Kidney (tissue), 13 donors: ENCODE measurements at regions not wholly inside any gene's neighbourhood (a gene's known extent, or its start where the extent isn't known, plus 50 kb on each side); places are given as distances from the start of the nearest gene placed in this dataset.

ENCODE experiments used
- DNase-seq, 5 donors: peaks; one replicate each; pipeline ENCODE4 v3.0.0-alpha.2; 2013 to 2020
- FAIRE-seq: peaks from 2 replicates; lab custom pipeline; 2012; peaks lifted over from hg19 to GRCh38; lab: Jason Lieb, UNC
- H3K27ac ChIP-seq, 2 donors: one replicate each; pipeline ENCODE4 v1.7.0; 2013; ENCODE audit warnings: low read depth in 2 of 2, low read length in 2 of 2, inconsistent platforms in 1 of 2
- H3K27me3 ChIP-seq: one replicate; pipeline ENCODE4 v1.7.1; 2013; ENCODE audit warnings: low read length, inconsistent platforms; ENCODE audit not compliant: control insufficient read depth, insufficient read depth
- H3K36me3 ChIP-seq, 3 donors: one replicate each; pipeline versions ENCODE4 v1.7.0 to v1.7.1; 2013; ENCODE audit warnings: low read length in 3 of 3, control low read depth in 1 of 3, inconsistent platforms in 1 of 3; ENCODE audit not compliant: insufficient read depth in 3 of 3, control insufficient read depth in 2 of 3
- H3K4me1 ChIP-seq, 3 donors: one replicate each; pipeline versions ENCODE4 v1.7.0 to v1.7.1; 2013; ENCODE audit warnings: low read length in 3 of 3, inconsistent platforms in 1 of 3, low read depth in 1 of 3; ENCODE audit not compliant: control insufficient read depth in 2 of 3, insufficient read depth in 2 of 3
- H3K4me3 ChIP-seq, 3 donors: one replicate each; pipeline versions ENCODE4 v1.7.0 to v1.8.1; 2013; ENCODE audit warnings: low read length in 3 of 3, control low read depth in 1 of 3, inconsistent platforms in 1 of 3
- H3K9ac ChIP-seq, 3 donors: one replicate each; pipeline versions ENCODE4 v1.7.0 to v1.7.1; 2013; ENCODE audit warnings: low read length in 3 of 3, control low read depth in 1 of 3, inconsistent platforms in 1 of 3
- H3K9me3 ChIP-seq, 3 donors: one replicate each; pipeline versions ENCODE4 v1.7.0 to v1.7.1; 2013; ENCODE audit warnings: low read length in 3 of 3, control low read depth in 1 of 3, inconsistent platforms in 1 of 3; ENCODE audit not compliant: control insufficient read depth in 2 of 3, insufficient read depth in 1 of 3
- CTCF ChIP-seq: IDR thresholded peaks from 3 replicates; pipeline ENCODE4 v1.5.1; 2012; ENCODE audit warnings: mild to moderate bottlenecking, moderate library complexity, borderline replicate concordance; ENCODE audit not compliant: insufficient read depth; ENCODE audit errors: extremely low read depth
- intact Hi-C: fragments of 100-400 bp; cut with DNase I; formaldehyde crosslinking; loops from one replicate; pipeline ENCODE4 v1.11.1; 2022
- donor health status: control.
- donor health status: control.
- donor health status: control.
- donor health status: control.
- donor health status: control.
- donor health status: DM: yes; HTN: yes; CAD: no.
- donor health status: Normal renal cell carcinoma (clear cell type).

- Histone ChIP-seq H3K36me3 (no peaks in the 10 kb centered on the region), H3K27ac (no peak overlapping the region), H3K27me3 (no peaks in the 10 kb centered on the region), H3K9ac (no peak overlapping the region), H3K4me3 (no peak overlapping the region), H3K9me3 (peaks cover 0 to 3% (median 0%) of the 10 kb centered on the region in 3 donors), H3K4me1 (no peaks in the 10 kb centered on the region)
- no peak for DNase-seq
- FAIRE-seq = no peak
- intact Hi-C loops = no loop called here
- no peak for TF ChIP-seq CTCF
Observed at GRCh38 chr5:86981898-86982297, 285.8 kb upstream of the RASA1 start.

- peaks cover 0 to 3% (median 0%) of the 10 kb centered on the region in 3 donors for H3K9me3 ChIP-seq
- no peak for FAIRE-seq
Observed at GRCh38 chr5:86983208-86983607, 284.5 kb upstream of the RASA1 start.

DNA sequence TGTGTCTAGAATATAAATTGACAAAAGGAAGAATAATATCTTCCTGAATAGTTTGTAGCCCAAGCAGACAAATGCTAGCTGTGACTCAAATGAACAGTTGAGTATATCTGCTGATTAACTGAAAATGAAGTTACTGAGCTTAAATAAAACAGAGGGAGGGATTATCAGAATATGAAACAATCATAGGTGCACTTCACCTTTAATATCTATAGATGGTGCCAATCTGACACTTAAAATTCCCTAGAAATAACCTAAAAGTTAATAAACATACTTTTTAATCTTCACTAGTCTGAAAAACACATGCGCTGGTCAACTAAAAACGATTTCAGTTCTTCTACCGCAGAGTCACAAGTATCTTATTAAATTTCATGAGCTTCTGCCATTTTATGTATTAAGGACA, 280.8 kb upstream of the RASA1 start:
- FAIRE-seq (no peak), DNase-seq (no peak)
- H3K4me1 ChIP-seq = no peaks in the 10 kb centered on the region
- no peaks in the 10 kb centered on the region for H3K36me3 ChIP-seq
- no peak overlapping the region for H3K4me3 ChIP-seq
- H3K27ac ChIP-seq = no peak overlapping the region
- no peak overlapping the region for H3K9ac ChIP-seq
- peaks cover 0 to 3% (median 0%) of the 10 kb centered on the region in 3 donors for H3K9me3 ChIP-seq
- no peak for TF ChIP-seq CTCF
- intact Hi-C loops = no loop called here
- H3K27me3 ChIP-seq = no peaks in the 10 kb centered on the region

More at GRCh38 chr5:86983208-86983607, 284.5 kb upstream of the RASA1 start:
- H3K4me3 ChIP-seq = no peak overlapping the region
- TF ChIP-seq CTCF = no peak
- H3K9ac ChIP-seq = no peak overlapping the region
- no peak for DNase-seq
- intact Hi-C loops = no loop called here
- H3K36me3 ChIP-seq = no peaks in the 10 kb centered on the region
- H3K4me1 ChIP-seq = no peaks in the 10 kb centered on the region
- no peaks in the 10 kb centered on the region for H3K27me3 ChIP-seq
- H3K27ac ChIP-seq = no peak overlapping the region

- Histone ChIP-seq H3K9ac (no peak overlapping the region), H3K27me3 (no peaks in the 10 kb centered on the region), H3K4me3 (no peak overlapping the region), H3K4me1 (no peaks in the 10 kb centered on the region), H3K9me3 (peaks cover 0 to 4% (median 0%) of the 10 kb centered on the region in 3 donors), H3K36me3 (no peaks in the 10 kb centered on the region), H3K27ac (no peak overlapping the region)
- DNase-seq = no peak
- no peak for FAIRE-seq
- TF ChIP-seq CTCF = no peak
- intact Hi-C loops = no loop called here
Observed at GRCh38 chr5:86997516-86997915, 270.2 kb upstream of the RASA1 start.
